CD4-positive, alpha-beta T cell (primary cell): ENCODE measurements at regions not wholly inside any gene's neighbourhood (a gene's known extent, or its start where the extent isn't known, plus 50 kb on each side); places are given as distances from the start of the nearest gene placed in this dataset.

Experiments
- ATAC-seq: fragments of 200-7000 bp; cut with Tn5 transposase; one replicate; pipeline ENCODE4 v1.10.0; 2022; ENCODE audit warnings: mild to moderate bottlenecking; ENCODE audit not compliant: poor library complexity
- CTCF ChIA-PET: fragments of 350-600 bp; sonication (Branson Sonifier 250); formaldehyde crosslinking; loops from one replicate; lab custom pipeline; 2021; ENCODE audit warnings: antibody characterized with exemption, inconsistent platforms; lab: Charles Lee
- POLR2A ChIA-PET: fragments of 350-600 bp; sonication (Branson Sonifier 250); formaldehyde crosslinking; loops from one replicate; lab custom pipeline; 2021; ENCODE audit warnings: antibody characterized with exemption, inconsistent platforms; lab: Charles Lee
- DNase-seq, 14 experiments: peaks; one replicate each; pipeline ENCODE4 v3.0.0-alpha.2; 2013 to 2020; ENCODE audit warnings: mixed read lengths in 2 of 14
- H3K27ac ChIP-seq, 2 donors: one replicate each; pipeline versions ENCODE4 v1.5.1 to v1.7.0; 2013; ENCODE audit warnings: low read length in 2 of 2, low read depth in 1 of 2, mild to moderate bottlenecking in 1 of 2
- H3K27me3 ChIP-seq, 2 experiments: 1 replicate in 1 of 2; 2 replicates in 1 of 2; pipeline versions ENCODE4 v1.6.1 to v1.7.0; 2013; ENCODE audit warnings: low read length in 2 of 2, control low read depth in 1 of 2, mild to moderate bottlenecking in 1 of 2, moderate library complexity in 1 of 2; ENCODE audit not compliant: insufficient read depth in 2 of 2, control insufficient read depth in 1 of 2
- H3K36me3 ChIP-seq: one replicate; pipeline ENCODE4 v1.6.1; 2013; ENCODE audit warnings: low read length, control low read depth; ENCODE audit not compliant: insufficient read depth
- H3K4me1 ChIP-seq: one replicate; pipeline ENCODE4 v1.6.1; 2013; ENCODE audit warnings: low read length, control low read depth; ENCODE audit not compliant: insufficient read depth
- H3K4me3 ChIP-seq: one replicate; pipeline ENCODE4 v1.5.1; 2013; ENCODE audit warnings: mild to moderate bottlenecking, low read length, moderate library complexity
- H3K9me3 ChIP-seq, 2 experiments: 1 replicate in 1 of 2; 2 replicates in 1 of 2; pipeline versions ENCODE4 v1.6.1 to v1.7.0; 2013; ENCODE audit warnings: low read length in 2 of 2, mild to moderate bottlenecking in 2 of 2, control low read depth in 1 of 2, moderate library complexity in 1 of 2; ENCODE audit not compliant: control insufficient read depth in 1 of 2, insufficient read depth in 1 of 2
- H3K27ac Mint-ChIP-seq: one replicate; pipeline ENCODE4 v1.8.0; 2020; ENCODE audit warnings: mixed read lengths
- H3K27me3 Mint-ChIP-seq: one replicate; pipeline ENCODE4 v1.8.0; 2021; ENCODE audit warnings: mixed read lengths
- H3K36me3 Mint-ChIP-seq: one replicate; pipeline ENCODE4 v1.8.0; 2021; ENCODE audit warnings: low read depth, mixed read lengths
- H3K4me1 Mint-ChIP-seq: one replicate; pipeline ENCODE4 v1.8.0; 2021; ENCODE audit warnings: low read depth, mixed read lengths
- H3K4me3 Mint-ChIP-seq: one replicate; pipeline ENCODE4 v1.8.0; 2020; ENCODE audit warnings: mild to moderate bottlenecking, mixed read lengths
- H3K9me3 Mint-ChIP-seq: one replicate; pipeline ENCODE4 v1.8.0; 2020; ENCODE audit warnings: mixed read lengths
- CTCF ChIP-seq: fragments of 200-600 bp; IDR thresholded peaks from one replicate; pipeline ENCODE4 v1.8.0; 2022; ENCODE audit warnings: antibody characterized with exemption, mild to moderate bottlenecking
- intact Hi-C, 2 experiments: fragments of 100-400 bp; cut with DNase I in 1 of 2; cut with micrococcal nuclease in 1 of 2; formaldehyde crosslinking; loops; one replicate each; pipeline versions ENCODE4 v1.15.1 to v1.9.0; 2023 to 2025; cut with DNase I, micrococcal nuclease

DNA sequence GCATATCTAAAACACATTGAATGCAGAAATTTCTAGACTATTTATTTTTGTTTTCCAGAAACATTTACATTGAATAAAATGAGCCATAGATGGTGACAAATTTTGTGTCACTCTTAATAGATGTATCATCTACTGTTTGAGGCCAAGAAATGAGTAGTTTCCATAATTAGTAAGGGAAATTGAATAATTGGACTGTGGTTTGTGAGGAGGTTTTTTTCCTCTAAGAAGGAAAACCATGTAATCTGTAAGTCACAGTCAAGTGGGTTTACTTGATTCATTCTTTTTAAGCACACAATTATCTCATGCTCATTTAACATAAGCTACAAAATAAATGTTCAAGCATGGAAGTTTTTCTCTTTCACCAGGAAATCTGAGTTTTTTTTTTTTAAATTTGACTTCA, 876.4 kb downstream of the NR2F1-AS1 start:
- Mint-ChIP-seq H3K9me3 (peaks cover 5% of the 10 kb centered on the region), H3K4me3 (no peak overlapping the region), H3K27ac (no peak overlapping the region), H3K36me3 (no peaks in the 10 kb centered on the region), H3K27me3 (no peaks in the 10 kb centered on the region), H3K4me1 (no peaks in the 10 kb centered on the region)
- intact Hi-C loops: no loop called here
- no peak overlapping the region for H3K27ac ChIP-seq
- ChIA-PET POLR2A (no interaction called here), CTCF (no interaction called here)
- no peaks in the 10 kb centered on the region for H3K27me3 ChIP-seq
- H3K4me1 ChIP-seq: no peaks in the 10 kb centered on the region
- DNase-seq (no peak), ATAC-seq (no peak)
- TF ChIP-seq CTCF: no peak
- H3K9me3 ChIP-seq: no peaks in the 10 kb centered on the region
- H3K4me3 ChIP-seq: no peak overlapping the region
- no peaks in the 10 kb centered on the region for H3K36me3 ChIP-seq

GRCh38 chr5:92703976-92704375, 877.0 kb downstream of the NR2F1-AS1 start:
- Mint-ChIP-seq H3K4me1 (no peaks in the 10 kb centered on the region), H3K27me3 (no peaks in the 10 kb centered on the region), H3K9me3 (peaks cover 5% of the 10 kb centered on the region), H3K4me3 (no peak overlapping the region), H3K27ac (no peak overlapping the region), H3K36me3 (no peaks in the 10 kb centered on the region)
- no peaks in the 10 kb centered on the region for H3K36me3 ChIP-seq
- POLR2A ChIA-PET: no interaction called here
- H3K4me1 ChIP-seq: no peaks in the 10 kb centered on the region
- DNase-seq (no peak), ATAC-seq (no peak)
- TF ChIP-seq CTCF: no peak
- no peak overlapping the region for H3K4me3 ChIP-seq
- no peaks in the 10 kb centered on the region for H3K9me3 ChIP-seq
- no peaks in the 10 kb centered on the region for H3K27me3 ChIP-seq
- H3K27ac ChIP-seq: no peak overlapping the region
- CTCF ChIA-PET: no interaction called here
- intact Hi-C loops: no loop called here

DNA sequence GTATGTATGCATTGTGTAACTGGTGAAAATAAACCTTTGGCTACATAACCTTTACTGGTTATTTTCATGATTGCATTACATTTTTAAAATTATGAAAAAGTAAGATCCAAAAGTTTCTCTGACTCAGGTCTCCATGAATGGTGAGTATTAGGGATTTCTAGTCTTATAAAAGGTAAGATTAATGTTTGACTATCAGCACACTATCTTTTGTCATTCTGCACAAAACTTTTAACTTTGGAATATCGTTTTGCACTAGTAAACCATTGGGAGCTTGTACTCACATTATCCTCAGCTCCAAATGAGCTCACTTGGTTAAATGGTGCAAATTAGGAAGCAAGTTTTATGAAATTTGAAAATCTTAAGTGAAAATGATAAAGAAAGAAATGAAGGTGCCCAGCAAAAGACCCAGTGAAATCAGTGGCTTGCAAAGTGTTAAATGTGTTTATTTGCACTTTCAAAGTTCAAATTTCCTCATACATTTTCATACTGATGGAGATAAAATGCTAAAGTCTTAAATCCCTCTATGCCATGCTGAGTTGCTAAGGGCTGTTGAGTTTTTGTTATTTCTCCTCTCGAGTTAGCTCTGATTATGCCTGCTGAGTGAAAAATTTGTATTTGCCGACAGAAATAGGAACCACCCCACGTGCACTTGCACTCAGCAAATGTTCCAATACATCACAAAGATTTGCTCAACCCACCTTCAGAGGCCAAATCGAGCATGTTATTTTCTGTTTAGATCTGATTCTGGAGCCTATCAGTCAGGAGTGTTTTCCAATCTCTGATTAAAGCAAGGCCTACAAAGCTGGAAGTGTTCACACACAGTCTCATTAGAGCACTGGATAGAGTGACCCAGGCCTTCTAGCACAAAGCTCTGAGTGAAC, 885.7 kb downstream of the NR2F1-AS1 start:
- no peaks in the 10 kb centered on the region for H3K36me3 ChIP-seq
- Mint-ChIP-seq H3K4me3 (no peak overlapping the region), H3K9me3 (peaks cover 4% of the 10 kb centered on the region), H3K27me3 (no peaks in the 10 kb centered on the region), H3K36me3 (no peaks in the 10 kb centered on the region), H3K4me1 (no peaks in the 10 kb centered on the region), H3K27ac (no peak overlapping the region)
- CTCF ChIA-PET: no interaction called here
- TF ChIP-seq CTCF: no peak
- intact Hi-C loops: no loop called here
- H3K4me1 ChIP-seq: no peaks in the 10 kb centered on the region
- no peaks in the 10 kb centered on the region for H3K9me3 ChIP-seq
- DNase-seq (no peak), ATAC-seq (no peak)
- no peak overlapping the region for H3K4me3 ChIP-seq
- no peaks in the 10 kb centered on the region for H3K27me3 ChIP-seq
- POLR2A ChIA-PET: no interaction called here
- H3K27ac ChIP-seq: no peak overlapping the region
